GM19455 (cell line): ENCODE measurements at regions not wholly inside any gene's neighbourhood (a gene's known extent, or its start where the extent isn't known, plus 50 kb on each side); places are given as distances from the start of the nearest gene placed in this dataset.
"Not testable (repeated sequence)": the region's sequence is repeated elsewhere in the genome, so short reads cannot be mapped to it uniquely, and the experiment has no call there.

ENCODE experiments used
- ATAC-seq: cut with Tn5 transposase; IDR thresholded peaks from one replicate; pipeline ENCODE4 v1.9.1; 2021; ENCODE audit not compliant: unreplicated experiment

- no peak for ATAC-seq
Observed at GRCh38 chr4:189547559-189547958, 393.1 kb upstream of the FRG1 start.

GRCh38 chr4:189548484-189549125 lies 392.1 kb upstream of the FRG1 start:
- no peak for ATAC-seq

DNA sequence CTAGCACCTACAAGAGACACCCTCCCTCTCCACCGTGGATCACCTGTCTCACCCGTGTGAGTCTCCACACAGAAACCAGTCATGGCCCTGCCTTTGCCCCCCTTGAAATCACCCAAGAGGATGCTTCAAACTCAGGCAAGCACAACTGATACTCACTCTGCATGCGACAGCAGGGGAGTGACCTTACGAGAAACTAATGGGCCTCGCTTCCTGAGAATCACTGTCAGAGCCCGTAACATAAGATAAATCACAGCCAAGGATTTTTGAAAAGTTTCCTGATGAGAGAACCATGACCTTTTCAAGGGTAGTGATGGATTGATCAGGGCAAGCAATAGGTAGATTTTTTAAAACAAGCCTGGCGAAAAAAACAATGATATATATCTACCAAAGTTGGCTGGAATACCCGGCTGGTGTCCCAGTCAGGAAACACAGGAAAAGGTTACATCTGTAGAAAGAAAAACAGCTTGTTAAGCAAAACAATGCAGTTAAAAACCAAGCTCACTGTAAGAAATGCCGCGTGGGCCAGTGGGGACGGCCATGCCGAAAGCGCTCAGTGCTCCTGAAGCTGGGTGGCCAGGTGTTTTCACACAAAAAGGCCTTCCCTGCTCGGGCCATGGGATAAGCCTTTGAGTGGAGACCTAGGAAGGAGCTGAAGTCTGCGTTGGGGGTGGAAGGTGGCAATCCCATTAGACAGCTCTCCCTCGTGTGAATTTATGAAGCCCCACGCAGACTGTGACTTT lies 388.6 kb upstream of the FRG1 start:
- ATAC-seq: not testable (repeated sequence)

DNA sequence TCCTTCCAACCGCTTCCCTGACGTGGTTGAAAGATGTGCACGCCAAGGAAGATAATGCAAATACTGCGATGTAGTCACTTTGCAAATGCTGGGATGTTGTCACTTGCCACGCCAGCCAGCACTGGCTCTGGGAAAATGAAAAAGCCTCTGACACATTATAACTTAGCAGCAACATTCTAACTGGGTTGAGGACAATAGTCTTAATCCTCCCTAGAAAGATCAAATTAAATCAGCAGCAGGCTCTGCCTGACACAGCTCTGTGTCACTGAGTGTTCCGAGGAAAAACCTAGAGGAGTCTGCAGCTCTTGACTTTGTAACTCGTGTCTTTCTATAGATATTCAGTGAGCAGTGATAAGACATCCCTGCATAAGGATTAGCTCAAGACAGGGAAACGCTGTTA lies 380.1 kb upstream of the FRG1 start:
- not testable (repeated sequence) for ATAC-seq

- not testable (repeated sequence) for ATAC-seq
Observed at GRCh38 chr4:189563751-189564150, 376.9 kb upstream of the FRG1 start.

GRCh38 chr4:189566271-189566670 lies 374.4 kb upstream of the FRG1 start:
- not testable (repeated sequence) for ATAC-seq

- ATAC-seq: not testable (repeated sequence)
Observed at GRCh38 chr4:189566900-189567299, 373.8 kb upstream of the FRG1 start.

DNA sequence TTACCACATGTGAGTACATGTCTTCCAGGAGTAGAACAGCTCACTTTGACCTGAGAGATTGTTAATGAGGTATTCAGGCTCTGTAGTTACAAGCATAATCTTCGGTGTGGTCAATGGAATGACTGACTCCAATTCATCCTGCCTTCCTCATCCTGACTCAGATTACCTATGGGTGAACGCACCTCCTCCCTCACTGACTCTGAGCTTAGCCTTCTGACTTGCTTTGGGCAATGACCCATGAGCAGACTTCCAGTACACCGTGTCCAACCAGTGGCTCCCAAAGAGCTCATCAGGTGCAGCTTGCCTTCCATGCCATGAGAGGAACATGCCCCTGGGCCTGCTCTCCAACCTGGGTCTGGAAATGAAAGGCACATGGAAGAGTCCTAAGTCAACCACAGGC lies 361.0 kb upstream of the FRG1 start:
- ATAC-seq: not testable (repeated sequence)

- not testable (repeated sequence) for ATAC-seq
Observed at GRCh38 chr4:189586908-189587632, 353.6 kb upstream of the FRG1 start.

- ATAC-seq: not testable (repeated sequence)
Observed at GRCh38 chr4:189589201-189589600, 351.5 kb upstream of the FRG1 start.

GRCh38 chr4:189592890-189593289 lies 347.8 kb upstream of the FRG1 start:
- no peak for ATAC-seq

GRCh38 chr4:189597341-189597740 lies 343.3 kb upstream of the FRG1 start:
- ATAC-seq: no peak

DNA sequence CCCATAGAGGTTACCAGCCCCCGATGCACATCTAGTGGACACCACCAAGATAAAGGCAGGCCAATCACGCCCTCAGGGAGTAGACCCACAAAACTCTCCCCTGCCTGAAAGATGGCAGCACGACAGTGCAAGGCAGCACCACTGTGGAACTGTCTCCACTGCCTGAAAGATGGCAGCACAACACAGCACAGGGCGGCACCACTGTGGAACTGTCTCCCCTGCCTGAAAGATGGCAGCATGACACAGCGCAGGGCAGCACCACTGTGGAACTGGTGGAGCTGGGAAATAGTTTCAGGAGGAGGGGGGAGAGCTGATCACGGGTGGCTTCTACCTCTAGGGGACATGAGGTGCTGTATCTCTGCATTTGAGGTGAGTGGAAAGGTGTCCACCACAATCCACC lies 340.4 kb upstream of the FRG1 start:
- ATAC-seq: no peak

DNA sequence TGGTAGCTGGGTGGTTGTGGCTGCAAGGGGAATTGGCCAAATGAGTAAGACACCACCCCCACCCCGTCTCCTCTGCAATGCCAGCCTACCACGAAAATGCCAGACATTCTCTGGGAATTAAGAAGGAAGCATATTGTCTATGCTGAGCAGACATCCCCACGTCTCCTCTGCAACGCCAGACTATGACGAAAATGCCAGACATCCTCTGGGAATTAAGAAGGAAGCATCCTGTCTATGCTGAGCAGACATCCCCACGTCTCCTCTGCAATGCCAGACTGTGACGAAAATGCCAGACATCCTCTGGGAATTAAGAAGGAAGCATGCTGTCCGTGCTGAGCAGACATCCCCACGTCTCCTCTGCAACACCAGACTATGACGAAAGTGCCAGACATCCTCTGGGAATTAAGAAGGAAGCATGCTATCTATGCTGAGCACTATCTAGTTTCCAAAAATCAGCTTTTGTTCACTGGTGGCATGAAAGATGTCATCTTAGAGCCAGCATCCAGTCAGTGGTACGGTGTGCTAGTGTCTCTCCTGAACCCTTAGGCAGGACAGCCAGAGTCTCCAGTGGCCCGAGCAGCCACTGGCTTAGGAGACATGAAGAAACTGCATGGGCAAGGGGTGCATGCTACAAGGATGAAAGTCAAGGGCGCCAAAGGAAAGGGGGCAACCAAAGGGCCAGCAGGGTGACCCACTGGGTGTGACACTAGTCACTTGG lies 339.8 kb upstream of the FRG1 start:
- ATAC-seq: no peak

DNA sequence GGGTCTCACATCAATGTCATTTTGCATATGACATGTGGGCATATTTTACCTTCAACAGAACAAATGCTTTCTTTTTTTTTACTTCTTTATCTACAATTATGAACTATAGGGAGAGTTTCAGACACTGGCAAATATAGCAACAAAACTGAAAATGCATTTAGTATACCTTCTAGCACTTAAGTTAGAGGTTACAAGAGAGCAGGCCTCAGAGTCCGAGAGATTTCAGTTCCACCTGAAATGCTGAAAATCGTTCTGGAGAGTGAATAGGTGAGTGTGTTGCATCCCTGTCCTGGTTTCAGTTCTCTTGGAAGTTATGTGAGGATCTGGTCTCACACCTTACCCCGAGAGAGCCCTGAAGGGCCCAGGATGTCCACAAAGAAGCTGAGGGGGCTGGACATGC lies 337.8 kb upstream of the FRG1 start:
- not testable (repeated sequence) for ATAC-seq

DNA sequence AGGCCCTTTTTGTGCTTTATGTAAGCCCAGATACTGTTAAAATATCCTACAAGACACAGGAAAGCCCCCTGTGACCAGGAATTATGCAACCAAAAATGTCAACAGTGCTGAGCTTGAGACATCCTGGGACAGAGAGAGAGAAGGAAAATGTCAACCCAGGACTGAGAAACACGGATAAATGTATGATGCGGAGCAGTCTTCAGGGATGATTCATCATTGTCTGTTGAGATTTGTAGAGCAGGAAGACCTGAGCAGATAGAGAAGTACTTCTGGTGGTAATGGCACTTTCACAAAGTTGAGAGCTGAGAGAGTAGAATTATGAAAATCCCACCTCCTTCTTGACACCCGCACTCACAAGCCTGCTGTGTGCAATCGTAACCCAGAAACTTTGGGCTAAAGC lies 330.1 kb upstream of the FRG1 start:
- ATAC-seq: not testable (repeated sequence)

DNA sequence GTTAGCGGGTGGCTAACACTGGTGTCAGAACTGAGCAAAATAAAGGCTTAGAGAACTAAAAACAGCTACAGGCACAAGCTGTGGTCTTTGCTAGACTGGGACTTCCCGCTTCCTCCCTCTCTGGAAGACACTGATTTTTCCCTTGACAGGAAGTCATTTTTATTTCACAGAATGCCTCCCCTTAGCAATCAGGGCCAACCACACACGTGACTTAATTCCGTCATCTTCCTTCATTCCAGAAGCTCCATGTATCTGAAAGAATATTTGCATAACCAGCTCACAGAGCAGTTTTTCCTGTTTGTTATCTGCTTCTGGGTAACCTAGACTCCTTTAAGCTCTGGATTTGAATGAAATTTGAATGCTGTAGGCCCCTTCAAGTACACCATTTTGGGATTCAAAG lies 327.5 kb upstream of the FRG1 start:
- ATAC-seq: no peak

- ATAC-seq: no peak
Observed at GRCh38 chr4:189615217-189615663, 325.4 kb upstream of the FRG1 start.

- not testable (repeated sequence) for ATAC-seq
Observed at GRCh38 chr4:189617741-189618140, 322.9 kb upstream of the FRG1 start.

- not testable (repeated sequence) for ATAC-seq
Observed at GRCh38 chr4:189619441-189620250, 321.0 kb upstream of the FRG1 start.
